ENCODE measurements at regions not wholly inside any gene's neighbourhood (a gene's known extent, or its start where the extent isn't known, plus 50 kb on each side); places are given as distances from the start of the nearest gene placed in this dataset.

DNA sequence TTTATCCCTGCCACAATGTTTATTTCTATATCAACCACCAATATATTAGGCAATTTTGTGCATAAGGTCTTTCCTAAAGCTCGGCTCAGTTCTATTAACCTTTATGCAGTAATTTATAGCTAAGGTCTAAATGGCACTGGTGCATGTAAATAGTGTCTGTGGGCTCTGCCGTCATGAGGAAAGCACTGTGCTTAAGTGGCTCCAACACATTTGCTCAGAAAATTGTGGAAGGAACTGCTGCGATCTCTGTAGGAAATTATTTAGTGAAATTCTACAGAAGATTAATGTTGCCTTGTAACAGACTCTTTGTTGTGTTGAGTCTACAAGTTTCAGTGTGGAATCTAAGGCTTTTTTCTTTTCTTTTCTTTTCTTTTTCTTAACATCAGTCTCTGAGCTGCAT, 54.0 kb upstream of the EGLN3 start:
- no peak for DNase-seq

DNA sequence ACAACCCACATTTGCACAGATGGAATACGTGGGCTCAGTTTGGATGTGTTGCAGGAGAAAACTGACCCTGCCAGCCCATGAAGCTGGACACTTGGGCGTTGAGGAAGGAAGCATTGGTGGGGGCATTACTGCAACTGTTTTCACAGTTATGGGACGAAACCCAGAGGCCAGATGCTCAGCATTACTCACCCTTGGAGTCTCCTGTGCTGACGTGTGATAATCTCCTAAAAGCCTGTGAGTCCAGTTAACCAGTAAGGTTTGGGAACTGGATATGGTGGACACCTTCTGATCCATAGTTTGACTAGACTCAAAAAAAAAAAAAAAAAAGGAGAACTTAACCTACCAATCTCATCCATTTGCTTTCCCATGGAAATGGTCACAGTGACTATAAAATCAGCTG, 52.8 kb upstream of the EGLN3 start:
- DNase-seq = no peak

GRCh38 chr14:34003082-34003668, 52.3 kb upstream of the EGLN3 start:
- DNase-seq = no peak

All from bone marrow (tissue), 2 donors.